Body of pancreas (tissue), 4 donors: ENCODE measurements at regions not wholly inside any gene's neighbourhood (a gene's known extent, or its start where the extent isn't known, plus 50 kb on each side); places are given as distances from the start of the nearest gene placed in this dataset.

ENCODE experiments used
- CTCF ChIP-seq, 7 experiments: fragments of 450-650 bp in 4 of 7; fragments of 200-600 bp in 3 of 7; sonication (generic) in 3 of 7; IDR thresholded peaks; one replicate each; pipeline ENCODE4 v1.5.1; 2016 to 2019; ENCODE audit warnings: antibody characterized with exemption in 7 of 7
- POLR2A ChIP-seq, 3 donors: fragments of 450-650 bp; IDR thresholded peaks; one replicate each; pipeline ENCODE4 v1.6.1; 2016; ENCODE audit warnings: antibody characterized with exemption in 3 of 3, mild to moderate bottlenecking in 2 of 3

GRCh38 chr1:70906800-70907199 is 140.8 kb downstream of the PTGER3 start:
- TF ChIP-seq CTCF (IDR thresholded peaks at IDR 0.05) (no peak), POLR2A (IDR thresholded peaks at IDR 0.05) (no peak)
